ENCODE measurements at regions not wholly inside any gene's neighbourhood (a gene's known extent, or its start where the extent isn't known, plus 50 kb on each side); places are given as distances from the start of the nearest gene placed in this dataset.

GRCh38 chr6:165167861-165168260 lies 141.5 kb downstream of the C6orf118 start:
- BruUV-seq (replicated peaks) = no TSS peak
- TF ChIP-seq POLR2AphosphoS5 (IDR thresholded peaks at IDR 0.05; ENCODE audit: low read depth, low read length) (no peak), POLR2A (IDR thresholded peaks at IDR 0.05; ENCODE audit: borderline replicate concordance, extremely low read depth, insufficient read depth, insufficient read length) (no peak), ELF1 (IDR thresholded peaks at IDR 0.05; ENCODE audit: borderline replicate concordance, low read depth) (no peak), ATF3 (IDR thresholded peaks at IDR 0.05) (no peak), SP1 (IDR thresholded peaks at IDR 0.05; ENCODE audit: low read depth) (no peak), MAX (IDR thresholded peaks at IDR 0.05) (no peak), CBX3 (IDR thresholded peaks at IDR 0.05; ENCODE audit: low read depth) (no peak), TCF7L2 (IDR thresholded peaks at IDR 0.05; ENCODE audit: borderline replicate concordance, extremely low read depth, insufficient read depth, insufficient read length) (no peak), CEBPB (IDR thresholded peaks at IDR 0.05; ENCODE audit: low read depth) (no peak), EZH2 (IDR thresholded peaks at IDR 0.05) (no peak), FOSL1 (IDR thresholded peaks at IDR 0.05; ENCODE audit: low read depth) (no peak), CTCF (IDR thresholded peaks at IDR 0.05 in 2 of 3, conservative IDR thresholded peaks at IDR 0.05 in 1 of 3; ENCODE audit: borderline replicate concordance in 1 of 3, insufficient read depth in 1 of 3, low read depth in 2 of 3, low read length in 2 of 3) (no peak), SIN3A (IDR thresholded peaks at IDR 0.05; ENCODE audit: low read depth) (no peak), YY1 (IDR thresholded peaks at IDR 0.05; ENCODE audit: extremely low read depth, insufficient replicate concordance, low read depth, low read length) (no peak), REST (IDR thresholded peaks at IDR 0.05; ENCODE audit: low read depth) (no peak), EGR1 (IDR thresholded peaks at IDR 0.05; ENCODE audit: low read depth) (no peak)
- H2AFZ ChIP-seq (ENCODE audit: low read depth, low read length, poor library complexity, severe bottlenecking) = no peak overlapping the region
- no peaks in the 10 kb centered on the region for H3K4me1 ChIP-seq (ENCODE audit: control insufficient read depth in 1 of 2, insufficient read depth in 2 of 2, low read length in 2 of 2)
- intact Hi-C loops (cut with micrococcal nuclease) = no loop called here
- no peak for ATAC-seq
- CTCF ChIA-PET = no interaction called here
- no peaks in the 10 kb centered on the region for H3K9me2 ChIP-seq (ENCODE audit: insufficient read depth)
- H3K4me3 ChIP-seq (replicated peaks in 1 of 2; ENCODE audit: low read depth in 1 of 2, low read length in 2 of 2) = no peak overlapping the region
- no peaks in the 10 kb centered on the region for H4K20me1 ChIP-seq (ENCODE audit: insufficient read depth)
- no peak overlapping the region for H3K9ac ChIP-seq (ENCODE audit: low read length)
- peaks cover 0 to 14% of the 10 kb centered on the region in 2 experiments; a peak in 1 of 4 replicates for H3K9me3 ChIP-seq (ENCODE audit: control insufficient read depth in 1 of 2, insufficient read depth in 1 of 2, low read depth in 1 of 2, low read length in 2 of 2)
- no peaks in the 10 kb centered on the region for H3K27me3 ChIP-seq (ENCODE audit: insufficient read depth, low read length)
- H3K79me2 ChIP-seq (ENCODE audit: insufficient read depth, low read length) = no peaks in the 10 kb centered on the region
- no peak overlapping the region for H3K27ac ChIP-seq (ENCODE audit: low read depth, low read length)
- H3K4me2 ChIP-seq (ENCODE audit: low read length) = no peak overlapping the region
- POLR2A ChIA-PET = no interaction called here
- RAD21 ChIA-PET (ENCODE audit: low non-redundant PET in 1 of 2, low total read pairs in 2 of 2, uncharacterized antibody in 2 of 2, unreplicated experiment in 2 of 2) = no interaction called here
- DNase-seq (ENCODE audit: low read depth, low spot score) = no peak
- H3K36me3 ChIP-seq (ENCODE audit: control insufficient read depth in 1 of 2, insufficient read depth in 2 of 2, low read length in 2 of 2) = no peaks in the 10 kb centered on the region
